Thoracic aorta (tissue), 2 donors: ENCODE measurements at regions not wholly inside any gene's neighbourhood (a gene's known extent, or its start where the extent isn't known, plus 50 kb on each side); places are given as distances from the start of the nearest gene placed in this dataset.

Experiments
- ATAC-seq: fragments of 150-250 bp; one replicate; pipeline ENCODE4 v1.8.0; 2017; ENCODE audit warnings: low read depth; ENCODE audit not compliant: insufficient number of reproducible peaks, low FRiP score
- DNase-seq: peaks from one replicate; pipeline ENCODE4 v3.0.0-alpha.2; 2020; ENCODE audit warnings: low spot score
- H3K27ac ChIP-seq, 2 donors: fragments of 200-600 bp; sonication (generic); 1 replicate in 1 of 2; 2 replicates in 1 of 2; pipeline ENCODE4 v1.5.1; 2016; ENCODE audit warnings: mild to moderate bottlenecking in 2 of 2, moderate library complexity in 2 of 2
- H3K27me3 ChIP-seq: fragments of 200-600 bp; sonication (generic); replicated peaks from 2 replicates; pipeline ENCODE4 v1.6.0; 2016; ENCODE audit warnings: mild to moderate bottlenecking; ENCODE audit not compliant: insufficient read depth
- H3K36me3 ChIP-seq: fragments of 200-600 bp; sonication (generic); one replicate; pipeline ENCODE4 v1.5.1; 2016
- H3K4me1 ChIP-seq, 2 donors: fragments of 200-600 bp; sonication (generic); 1 replicate in 1 of 2; 2 replicates in 1 of 2; pipeline versions ENCODE4 v1.5.1 to v1.6.0; 2016; ENCODE audit warnings: low read depth in 2 of 2, mild to moderate bottlenecking in 1 of 2; ENCODE audit not compliant: control insufficient read depth in 1 of 2
- H3K4me3 ChIP-seq: fragments of 200-600 bp; sonication (generic); 2 replicates; pipeline ENCODE4 v1.5.1; 2016; ENCODE audit warnings: mild to moderate bottlenecking
- H3K9me3 ChIP-seq: fragments of 200-600 bp; sonication (generic); 2 replicates; pipeline ENCODE4 v1.5.1; 2016
- TF ChIP-seq, protein P1 (sequence below): fragments of 200-600 bp; sonication (generic); IDR thresholded peaks from one replicate; pipeline ENCODE4 v1.5.1; 2019; ENCODE audit warnings: antibody characterized with exemption

DNA sequence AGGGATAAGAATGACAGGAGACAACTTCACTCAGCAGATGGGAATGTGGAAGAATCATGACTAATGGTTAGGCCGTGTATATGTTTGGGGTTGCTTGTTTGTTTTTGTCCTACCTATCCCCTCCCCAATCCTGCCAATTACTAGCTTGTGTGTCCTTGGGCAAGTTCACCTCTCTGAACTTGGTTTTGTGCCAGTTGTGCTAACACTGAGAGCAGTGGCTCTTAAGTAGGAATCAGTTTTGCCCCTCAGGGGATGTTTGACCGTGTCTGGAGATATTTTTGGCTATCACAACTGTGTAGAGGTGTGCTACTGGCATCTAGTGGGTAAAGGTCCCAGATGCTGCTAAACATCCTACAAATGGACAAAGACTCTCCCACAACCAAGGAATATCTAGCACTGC lies 287.0 kb downstream of the DMRT2 start:
- H3K36me3 ChIP-seq: no peaks in the 10 kb centered on the region
- TF ChIP-seq, protein P1, sequence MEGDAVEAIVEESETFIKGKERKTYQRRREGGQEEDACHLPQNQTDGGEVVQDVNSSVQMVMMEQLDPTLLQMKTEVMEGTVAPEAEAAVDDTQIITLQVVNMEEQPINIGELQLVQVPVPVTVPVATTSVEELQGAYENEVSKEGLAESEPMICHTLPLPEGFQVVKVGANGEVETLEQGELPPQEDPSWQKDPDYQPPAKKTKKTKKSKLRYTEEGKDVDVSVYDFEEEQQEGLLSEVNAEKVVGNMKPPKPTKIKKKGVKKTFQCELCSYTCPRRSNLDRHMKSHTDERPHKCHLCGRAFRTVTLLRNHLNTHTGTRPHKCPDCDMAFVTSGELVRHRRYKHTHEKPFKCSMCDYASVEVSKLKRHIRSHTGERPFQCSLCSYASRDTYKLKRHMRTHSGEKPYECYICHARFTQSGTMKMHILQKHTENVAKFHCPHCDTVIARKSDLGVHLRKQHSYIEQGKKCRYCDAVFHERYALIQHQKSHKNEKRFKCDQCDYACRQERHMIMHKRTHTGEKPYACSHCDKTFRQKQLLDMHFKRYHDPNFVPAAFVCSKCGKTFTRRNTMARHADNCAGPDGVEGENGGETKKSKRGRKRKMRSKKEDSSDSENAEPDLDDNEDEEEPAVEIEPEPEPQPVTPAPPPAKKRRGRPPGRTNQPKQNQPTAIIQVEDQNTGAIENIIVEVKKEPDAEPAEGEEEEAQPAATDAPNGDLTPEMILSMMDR: no peak
- ATAC-seq (no peak), DNase-seq (no peak)
- no peaks in the 10 kb centered on the region for H3K9me3 ChIP-seq
- H3K27me3 ChIP-seq: no peaks in the 10 kb centered on the region
- no peak overlapping the region for H3K4me3 ChIP-seq
- H3K4me1 ChIP-seq: no peaks in the 10 kb centered on the region
- no peak overlapping the region for H3K27ac ChIP-seq

DNA sequence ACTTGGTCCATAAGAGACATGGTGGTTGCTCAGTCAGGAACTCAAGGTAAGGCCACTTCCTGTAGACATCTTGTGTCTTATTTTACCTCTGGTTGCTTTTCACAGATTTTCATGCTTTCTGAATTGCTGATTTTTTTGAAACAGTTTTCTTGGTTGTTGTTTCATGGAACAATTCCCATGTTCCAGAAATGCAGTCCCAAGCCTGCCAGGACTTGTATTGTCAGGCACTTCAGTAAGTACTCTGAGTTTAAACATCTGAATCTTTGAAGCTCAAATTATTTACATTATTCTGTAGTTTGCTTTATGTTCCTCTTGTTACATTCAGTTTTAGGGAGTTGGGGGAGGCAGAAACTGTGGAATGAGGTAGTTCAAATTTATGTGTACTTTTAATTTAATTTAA lies 290.2 kb downstream of the DMRT2 start:
- TF ChIP-seq, protein P1: no peak
- ATAC-seq (no peak), DNase-seq (no peak)
- H3K9me3 ChIP-seq: no peaks in the 10 kb centered on the region
- H3K4me1 ChIP-seq: no peaks in the 10 kb centered on the region
- H3K36me3 ChIP-seq: no peaks in the 10 kb centered on the region
- H3K4me3 ChIP-seq: no peak overlapping the region
- no peaks in the 10 kb centered on the region for H3K27me3 ChIP-seq
- no peak overlapping the region for H3K27ac ChIP-seq

DNA sequence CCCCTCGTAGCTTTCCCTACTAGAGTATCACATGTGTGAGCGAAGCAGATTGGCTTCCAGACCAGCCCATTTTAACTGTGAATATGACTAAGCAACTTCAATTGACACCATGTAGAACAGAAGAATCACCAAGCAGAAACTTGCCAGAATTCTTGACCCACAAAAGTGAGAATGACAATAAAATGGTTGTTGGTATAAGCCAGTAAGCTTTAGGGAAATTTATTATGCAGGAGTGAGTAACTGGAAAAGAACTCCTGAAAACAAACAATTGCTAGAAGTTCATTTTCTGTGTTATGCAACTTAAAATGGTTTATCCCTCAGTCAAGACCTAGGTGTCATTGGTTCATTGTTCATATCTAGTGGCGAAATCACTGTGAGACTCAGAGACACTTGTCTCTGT lies 303.1 kb downstream of the DMRT2 start:
- DNase-seq (no peak), ATAC-seq (no peak)
- no peaks in the 10 kb centered on the region for H3K9me3 ChIP-seq
- TF ChIP-seq, protein P1: no peak
- H3K4me3 ChIP-seq: no peak overlapping the region
- no peaks in the 10 kb centered on the region for H3K4me1 ChIP-seq
- no peaks in the 10 kb centered on the region for H3K36me3 ChIP-seq
- H3K27me3 ChIP-seq: no peaks in the 10 kb centered on the region
- no peak overlapping the region for H3K27ac ChIP-seq

DNA sequence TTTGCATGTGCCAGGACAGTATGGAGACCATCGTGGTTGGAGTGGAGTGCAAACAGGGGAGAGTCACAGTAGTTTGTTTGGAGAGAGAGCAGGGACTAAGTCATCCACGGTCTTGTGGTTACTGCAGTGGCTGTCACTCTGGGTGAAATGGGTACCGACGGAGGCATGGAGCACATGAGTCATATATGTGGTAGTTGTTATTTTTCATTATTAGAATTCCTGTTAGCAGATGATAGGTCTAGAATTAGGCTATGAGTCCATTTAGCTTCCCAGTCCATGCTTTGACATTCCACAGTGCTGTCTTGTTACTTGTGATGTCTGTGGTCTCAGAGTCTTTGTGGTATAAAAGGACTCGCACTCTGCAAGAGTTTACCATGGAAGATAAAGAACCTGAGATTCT lies 303.9 kb downstream of the DMRT2 start:
- DNase-seq (no peak), ATAC-seq (no peak)
- Histone ChIP-seq H3K4me1 (no peaks in the 10 kb centered on the region), H3K4me3 (no peak overlapping the region), H3K9me3 (no peaks in the 10 kb centered on the region), H3K27me3 (no peaks in the 10 kb centered on the region), H3K36me3 (no peaks in the 10 kb centered on the region), H3K27ac (no peak overlapping the region)
- TF ChIP-seq, protein P1: no peak

DNA sequence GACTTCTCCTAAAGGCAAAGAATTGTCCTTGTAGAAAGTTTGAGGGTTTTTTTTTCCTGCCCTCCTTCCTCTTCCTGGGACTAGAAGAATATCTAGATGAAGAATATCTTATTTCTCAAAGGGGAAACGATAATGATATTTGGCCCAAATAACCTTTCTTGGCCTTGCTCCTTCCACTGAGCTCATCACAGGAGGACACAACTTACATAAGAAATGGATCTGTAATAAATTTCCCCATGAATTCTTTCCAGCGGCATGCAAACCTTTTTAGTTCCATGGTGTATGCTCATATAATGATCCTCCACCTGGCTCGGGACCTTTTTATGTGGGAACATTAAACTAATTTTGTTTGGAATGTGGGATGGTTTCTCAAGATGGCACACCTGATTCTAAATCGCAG lies 304.4 kb downstream of the DMRT2 start:
- no peak overlapping the region for H3K4me3 ChIP-seq
- H3K27ac ChIP-seq: no peak overlapping the region
- ATAC-seq: no peak
- H3K36me3 ChIP-seq: no peaks in the 10 kb centered on the region
- no peaks in the 10 kb centered on the region for H3K9me3 ChIP-seq
- TF ChIP-seq, protein P1: no peak
- H3K4me1 ChIP-seq: no peaks in the 10 kb centered on the region
- H3K27me3 ChIP-seq: no peaks in the 10 kb centered on the region
- no peak for DNase-seq
